Spleen (tissue), 11 donors: ENCODE measurements at regions not wholly inside any gene's neighbourhood (a gene's known extent, or its start where the extent isn't known, plus 50 kb on each side); places are given as distances from the start of the nearest gene placed in this dataset.

Source experiments
- DNase-seq: peaks from one replicate; pipeline ENCODE4 v3.0.0-alpha.2; 2020
- H3K27ac ChIP-seq, 8 donors: fragments of 200-600 bp; sonication (generic) in 7 of 8; 1 replicate in 4 of 8; 2 replicates in 4 of 8; pipeline versions ENCODE4 v1.5.0 to v1.8.0; 2016 to 2021; ENCODE audit warnings: inconsistent platforms in 4 of 8, mild to moderate bottlenecking in 4 of 8, moderate library complexity in 1 of 8
- H3K27me3 ChIP-seq, 7 donors: fragments of 200-600 bp; sonication (generic) in 6 of 7; replicated peaks in 1 of 7; 1 replicate in 4 of 7; 2 replicates in 3 of 7; pipeline versions ENCODE4 v1.5.0 to v1.8.0; 2016 to 2021; ENCODE audit warnings: inconsistent platforms in 3 of 7, mild to moderate bottlenecking in 1 of 7
- H3K36me3 ChIP-seq, 6 donors: fragments of 200-600 bp; sonication (generic) in 5 of 6; 1 replicate in 4 of 6; 2 replicates in 2 of 6; pipeline versions ENCODE4 v1.5.0 to v1.8.0; 2016 to 2021; ENCODE audit warnings: inconsistent platforms in 2 of 6
- H3K4me1 ChIP-seq, 6 donors: fragments of 200-600 bp; sonication (generic) in 5 of 6; 1 replicate in 3 of 6; 2 replicates in 3 of 6; pipeline versions ENCODE4 v1.5.0 to v1.8.0; 2016 to 2021; ENCODE audit warnings: inconsistent platforms in 3 of 6
- H3K4me3 ChIP-seq, 8 donors: fragments of 200-600 bp; sonication (generic) in 7 of 8; 1 replicate in 4 of 8; 2 replicates in 4 of 8; pipeline versions ENCODE4 v1.5.0 to v1.8.0; 2016 to 2021; ENCODE audit warnings: inconsistent platforms in 4 of 8, mild to moderate bottlenecking in 4 of 8, moderate library complexity in 2 of 8
- H3K9me3 ChIP-seq, 8 donors: fragments of 200-600 bp; sonication (generic) in 7 of 8; 1 replicate in 4 of 8; 2 replicates in 4 of 8; pipeline versions ENCODE4 v1.5.0 to v1.8.0; 2016 to 2021; ENCODE audit warnings: inconsistent platforms in 4 of 8
- CTCF ChIP-seq, 11 experiments: fragments of 200-600 bp in 7 of 11; fragments of 450-650 bp in 4 of 11; sonication (generic) in 4 of 11; IDR thresholded peaks in 8 of 11; conservative IDR thresholded peaks in 3 of 11; 1 replicate in 7 of 11; 2 replicates in 4 of 11; pipeline versions ENCODE4 v1.4.0 to v1.8.0; 2016 to 2021; ENCODE audit warnings: antibody characterized with exemption in 11 of 11, inconsistent platforms in 4 of 11, mild to moderate bottlenecking in 1 of 11
- POLR2A ChIP-seq, 3 donors: fragments of 450-650 bp; IDR thresholded peaks; one replicate each; pipeline ENCODE4 v1.5.1; 2017; ENCODE audit warnings: antibody characterized with exemption in 3 of 3, mild to moderate bottlenecking in 1 of 3
- POLR2AphosphoS5 ChIP-seq, 3 donors: sonication (generic); formaldehyde crosslinking; IDR thresholded peaks; one replicate each; pipeline ENCODE4 v1.5.1; 2017; ENCODE audit warnings: antibody characterized with exemption in 3 of 3
- WGBS, 5 donors: extraction: QIAGEN DNeasy Blood & Tissue Kit in 3 of 5; methylation state at CpG; one replicate each; pipeline versions ENCODE4 v1.1.5 to v1.1.7; 2013 to 2018; 5-methylcytosine and 5-hydroxymethylcytosine counted together
- intact Hi-C: fragments of 100-400 bp; cut with DNase I; formaldehyde crosslinking; loops from one replicate; pipeline ENCODE4 v1.15.0; 2023; ENCODE audit warnings: low total_unique reads
- donor health status: healthy with polysubstance abuse.
- donor health status: DM: no; HTN: no; CAD: no; lungs with moderate emphysema.
- donor health status: DM: no; HTN: no; CAD: no.
- donor health status: Bipolar disorder and iron deficiency.
- donor health status: healthy.
- donor health status: DM: no; HTN: no; CAD: no.
- donor health status: DM: yes; HTN: yes; CAD: no.

GRCh38 chr9:16175461-16175860 lies 622.6 kb downstream of the CCDC171 start:
- Histone ChIP-seq H3K4me1 (no peaks in the 10 kb centered on the region), H3K27me3 (no peaks in the 10 kb centered on the region), H3K27ac (no peak overlapping the region), H3K36me3 (no peaks in the 10 kb centered on the region), H3K9me3 (no peaks in the 10 kb centered on the region), H3K4me3 (no peak overlapping the region)
- 60 to 93% (median 86%) methylated on average over 3 of the region's 3 CpGs for WGBS, 5 donors
- TF ChIP-seq CTCF (IDR thresholded peaks at IDR 0.05 in 8 of 11, conservative IDR thresholded peaks at IDR 0.05 in 3 of 11) (no peak), POLR2A (IDR thresholded peaks at IDR 0.05) (no peak), POLR2AphosphoS5 (IDR thresholded peaks at IDR 0.05) (no peak)
- DNase-seq = no peak
- intact Hi-C loops = no loop called here

GRCh38 chr9:16178294-16178693 lies 625.5 kb downstream of the CCDC171 start:
- Histone ChIP-seq H3K36me3 (no peaks in the 10 kb centered on the region), H3K9me3 (no peaks in the 10 kb centered on the region), H3K4me3 (no peak overlapping the region), H3K27ac (no peak overlapping the region), H3K27me3 (no peaks in the 10 kb centered on the region), H3K4me1 (no peaks in the 10 kb centered on the region)
- no peak for DNase-seq
- intact Hi-C loops = no loop called here
- TF ChIP-seq POLR2AphosphoS5 (IDR thresholded peaks at IDR 0.05) = no peak
- no peak for TF ChIP-seq CTCF (IDR thresholded peaks at IDR 0.05 in 8 of 11, conservative IDR thresholded peaks at IDR 0.05 in 3 of 11)
- no peak for TF ChIP-seq POLR2A (IDR thresholded peaks at IDR 0.05)

DNA sequence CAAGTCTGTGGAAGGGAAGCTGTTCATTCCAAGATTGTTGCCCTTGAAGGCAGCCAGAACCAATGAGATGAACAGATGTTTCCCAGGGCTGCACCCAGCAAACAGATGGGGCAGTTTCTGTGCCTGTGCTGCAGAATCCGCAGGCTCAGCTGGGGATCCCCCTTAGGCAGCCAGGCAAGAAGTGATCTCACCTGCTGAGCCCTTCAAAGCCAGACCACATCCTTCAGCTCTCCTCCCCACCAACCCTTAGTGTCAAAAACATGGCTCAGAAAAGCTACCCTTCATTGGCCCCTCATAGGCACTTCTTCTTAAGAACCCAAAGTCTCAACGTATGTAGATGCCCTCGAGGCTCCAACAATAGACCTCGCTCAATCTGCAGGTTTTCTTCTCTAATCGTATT lies 626.7 kb downstream of the CCDC171 start:
- no peak for DNase-seq
- Histone ChIP-seq H3K27ac (no peak overlapping the region), H3K9me3 (no peaks in the 10 kb centered on the region), H3K4me3 (no peak overlapping the region), H3K4me1 (no peaks in the 10 kb centered on the region), H3K27me3 (no peaks in the 10 kb centered on the region), H3K36me3 (no peaks in the 10 kb centered on the region)
- 76 to 89% (median 82%) methylated on average over 5 of the region's 5 CpGs for WGBS, 5 donors
- TF ChIP-seq CTCF (IDR thresholded peaks at IDR 0.05 in 8 of 11, conservative IDR thresholded peaks at IDR 0.05 in 3 of 11) (no peak), POLR2A (IDR thresholded peaks at IDR 0.05) (no peak), POLR2AphosphoS5 (IDR thresholded peaks at IDR 0.05) (no peak)
- intact Hi-C loops = no loop called here

DNA sequence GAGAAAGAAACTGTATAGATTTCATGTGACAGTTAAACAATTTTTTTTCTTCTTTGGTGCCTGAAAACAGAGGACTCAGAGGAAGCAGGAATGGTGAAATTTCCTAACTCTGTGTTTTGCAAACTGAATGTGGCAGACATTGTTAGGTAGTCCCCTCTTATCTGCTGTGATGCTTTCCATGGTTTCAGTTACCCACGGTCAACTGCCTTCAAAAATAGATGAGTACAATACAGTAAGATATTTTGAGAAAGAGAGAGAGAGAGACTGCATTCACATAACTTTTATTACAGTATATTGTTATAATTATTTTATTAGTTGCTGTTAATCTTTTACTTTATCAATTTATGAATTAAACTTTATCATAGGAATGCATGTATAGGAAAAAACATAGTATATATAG lies 627.2 kb downstream of the CCDC171 start:
- DNase-seq = no peak
- Histone ChIP-seq H3K27ac (no peak overlapping the region), H3K4me1 (no peaks in the 10 kb centered on the region), H3K36me3 (no peaks in the 10 kb centered on the region), H3K9me3 (no peaks in the 10 kb centered on the region), H3K4me3 (no peak overlapping the region), H3K27me3 (no peaks in the 10 kb centered on the region)
- WGBS, 5 donors = 57 to 89% (median 69%) methylated on average over 1 of the region's 1 CpG
- TF ChIP-seq POLR2A (IDR thresholded peaks at IDR 0.05) (no peak), POLR2AphosphoS5 (IDR thresholded peaks at IDR 0.05) (no peak), CTCF (IDR thresholded peaks at IDR 0.05 in 8 of 11, conservative IDR thresholded peaks at IDR 0.05 in 3 of 11) (no peak)
- intact Hi-C loops = no loop called here
